ENCODE measurements at regions not wholly inside any gene's neighbourhood (a gene's known extent, or its start where the extent isn't known, plus 50 kb on each side); places are given as distances from the start of the nearest gene placed in this dataset.

- no peak for DNase-seq
- H3K27ac ChIP-seq (ENCODE audit: insufficient read depth in 1 of 2, low read depth in 1 of 2, low read length in 2 of 2, poor library complexity in 1 of 2, severe bottlenecking in 2 of 2) = no peak overlapping the region
- H3K36me3 ChIP-seq (ENCODE audit: control insufficient read depth in 4 of 4, insufficient read depth in 4 of 4, low read length in 3 of 4) = no peaks in the 10 kb centered on the region
- no peak overlapping the region for H3K4me3 ChIP-seq (ENCODE audit: control insufficient read depth in 1 of 7, extremely low read depth in 1 of 7, insufficient read depth in 4 of 7, low read depth in 2 of 7, low read length in 6 of 7)
- CTCF ChIA-PET = no interaction called here
- POLR2A ChIA-PET = no interaction called here
- no peaks in the 10 kb centered on the region for H3K4me1 ChIP-seq (ENCODE audit: control extremely low read depth in 1 of 4, control insufficient read depth in 4 of 4, insufficient read depth in 4 of 4, low read length in 3 of 4)
- no peaks in the 10 kb centered on the region for H3K9me3 ChIP-seq (ENCODE audit: control extremely low read depth in 1 of 5, control insufficient read depth in 4 of 5, insufficient read depth in 2 of 5, low read depth in 1 of 5, low read length in 4 of 5)
- no peaks in the 10 kb centered on the region for H3K27me3 ChIP-seq (replicated peaks in 2 of 5; ENCODE audit: control insufficient read depth in 4 of 5, insufficient read depth in 5 of 5, low read length in 4 of 5)
These were observed 109.1 kb downstream of the C12orf50 start for GRCh38 chr12:87920139-87920538.

GRCh38 chr12:87901457-87901856 is 127.7 kb downstream of the C12orf50 start:
- DNase-seq = no peak
- POLR2A ChIA-PET = no interaction called here
- H3K4me1 ChIP-seq (ENCODE audit: control extremely low read depth in 1 of 4, control insufficient read depth in 4 of 4, insufficient read depth in 4 of 4, low read length in 3 of 4) = no peaks in the 10 kb centered on the region
- no peak overlapping the region for H3K27ac ChIP-seq (ENCODE audit: insufficient read depth in 1 of 2, low read depth in 1 of 2, low read length in 2 of 2, poor library complexity in 1 of 2, severe bottlenecking in 2 of 2)
- H3K36me3 ChIP-seq (ENCODE audit: control insufficient read depth in 4 of 4, insufficient read depth in 4 of 4, low read length in 3 of 4) = no peaks in the 10 kb centered on the region
- H3K4me3 ChIP-seq (ENCODE audit: control insufficient read depth in 1 of 7, extremely low read depth in 1 of 7, insufficient read depth in 4 of 7, low read depth in 2 of 7, low read length in 6 of 7) = no peak overlapping the region
- H3K27me3 ChIP-seq (replicated peaks in 2 of 5; ENCODE audit: control insufficient read depth in 4 of 5, insufficient read depth in 5 of 5, low read length in 4 of 5) = no peaks in the 10 kb centered on the region
- 88% methylated on average over 4 of the region's 4 CpGs for WGBS (ENCODE audit: insufficient coverage)
- no peaks in the 10 kb centered on the region for H3K9me3 ChIP-seq (ENCODE audit: control extremely low read depth in 1 of 5, control insufficient read depth in 4 of 5, insufficient read depth in 2 of 5, low read depth in 1 of 5, low read length in 4 of 5)
- CTCF ChIA-PET = no interaction called here

- POLR2A ChIA-PET = no interaction called here
- DNase-seq = no peak
- CTCF ChIA-PET = no interaction called here
- H3K4me3 ChIP-seq (ENCODE audit: control insufficient read depth in 1 of 7, extremely low read depth in 1 of 7, insufficient read depth in 4 of 7, low read depth in 2 of 7, low read length in 6 of 7) = no peak overlapping the region
- H3K27me3 ChIP-seq (replicated peaks in 2 of 5; ENCODE audit: control insufficient read depth in 4 of 5, insufficient read depth in 5 of 5, low read length in 4 of 5) = no peaks in the 10 kb centered on the region
- H3K4me1 ChIP-seq (ENCODE audit: control extremely low read depth in 1 of 4, control insufficient read depth in 4 of 4, insufficient read depth in 4 of 4, low read length in 3 of 4) = no peaks in the 10 kb centered on the region
- no peaks in the 10 kb centered on the region for H3K9me3 ChIP-seq (ENCODE audit: control extremely low read depth in 1 of 5, control insufficient read depth in 4 of 5, insufficient read depth in 2 of 5, low read depth in 1 of 5, low read length in 4 of 5)
- no peak overlapping the region for H3K27ac ChIP-seq (ENCODE audit: insufficient read depth in 1 of 2, low read depth in 1 of 2, low read length in 2 of 2, poor library complexity in 1 of 2, severe bottlenecking in 2 of 2)
- H3K36me3 ChIP-seq (ENCODE audit: control insufficient read depth in 4 of 4, insufficient read depth in 4 of 4, low read length in 3 of 4) = no peaks in the 10 kb centered on the region
- WGBS (ENCODE audit: insufficient coverage) = no CpG with 5 or more reads among the region's 3 CpGs
These were observed 131.5 kb downstream of the C12orf50 start for GRCh38 chr12:87897662-87898061.

GRCh38 chr12:87883806-87884205 is 145.4 kb downstream of the C12orf50 start:
- 26% methylated on average over 2 of the region's 3 CpGs for WGBS (ENCODE audit: insufficient coverage)
- CTCF ChIA-PET = no interaction called here
- H3K27ac ChIP-seq (ENCODE audit: insufficient read depth in 1 of 2, low read depth in 1 of 2, low read length in 2 of 2, poor library complexity in 1 of 2, severe bottlenecking in 2 of 2) = no peak overlapping the region

GRCh38 chr12:87879141-87879540 is 150.1 kb downstream of the C12orf50 start:
- Histone ChIP-seq H3K36me3 (ENCODE audit: control insufficient read depth in 4 of 4, insufficient read depth in 4 of 4, low read length in 3 of 4) (no peaks in the 10 kb centered on the region), H3K4me1 (ENCODE audit: control extremely low read depth in 1 of 4, control insufficient read depth in 4 of 4, insufficient read depth in 4 of 4, low read length in 3 of 4) (no peaks in the 10 kb centered on the region), H3K9me3 (ENCODE audit: control extremely low read depth in 1 of 5, control insufficient read depth in 4 of 5, insufficient read depth in 2 of 5, low read depth in 1 of 5, low read length in 4 of 5) (no peaks in the 10 kb centered on the region), H3K4me3 (ENCODE audit: control insufficient read depth in 1 of 7, extremely low read depth in 1 of 7, insufficient read depth in 4 of 7, low read depth in 2 of 7, low read length in 6 of 7) (no peak overlapping the region), H3K27ac (ENCODE audit: insufficient read depth in 1 of 2, low read depth in 1 of 2, low read length in 2 of 2, poor library complexity in 1 of 2, severe bottlenecking in 2 of 2) (no peak overlapping the region), H3K27me3 (replicated peaks in 2 of 5; ENCODE audit: control insufficient read depth in 4 of 5, insufficient read depth in 5 of 5, low read length in 4 of 5) (no peaks in the 10 kb centered on the region)
- DNase-seq = no peak
- CTCF ChIA-PET = no interaction called here
- 0% methylated on average over 1 of the region's 3 CpGs for WGBS (ENCODE audit: insufficient coverage)
- POLR2A ChIA-PET = no interaction called here

More at GRCh38 chr12:87883806-87884205, 145.4 kb downstream of the C12orf50 start:
- Histone ChIP-seq H3K36me3 (ENCODE audit: control insufficient read depth in 4 of 4, insufficient read depth in 4 of 4, low read length in 3 of 4) (no peaks in the 10 kb centered on the region), H3K4me1 (ENCODE audit: control extremely low read depth in 1 of 4, control insufficient read depth in 4 of 4, insufficient read depth in 4 of 4, low read length in 3 of 4) (no peaks in the 10 kb centered on the region), H3K9me3 (ENCODE audit: control extremely low read depth in 1 of 5, control insufficient read depth in 4 of 5, insufficient read depth in 2 of 5, low read depth in 1 of 5, low read length in 4 of 5) (no peaks in the 10 kb centered on the region), H3K27me3 (replicated peaks in 2 of 5; ENCODE audit: control insufficient read depth in 4 of 5, insufficient read depth in 5 of 5, low read length in 4 of 5) (no peaks in the 10 kb centered on the region), H3K4me3 (ENCODE audit: control insufficient read depth in 1 of 7, extremely low read depth in 1 of 7, insufficient read depth in 4 of 7, low read depth in 2 of 7, low read length in 6 of 7) (no peak overlapping the region)
- no peak for DNase-seq
- POLR2A ChIA-PET = no interaction called here

- peaks cover 0 to 2% (median 0%) of the 10 kb centered on the region in 5 experiments for H3K27me3 ChIP-seq (replicated peaks in 2 of 5; ENCODE audit: control insufficient read depth in 4 of 5, insufficient read depth in 5 of 5, low read length in 4 of 5)
- no peak overlapping the region for H3K27ac ChIP-seq (ENCODE audit: insufficient read depth in 1 of 2, low read depth in 1 of 2, low read length in 2 of 2, poor library complexity in 1 of 2, severe bottlenecking in 2 of 2)
- ChIA-PET POLR2A (no interaction called here), CTCF (no interaction called here)
- H3K36me3 ChIP-seq (ENCODE audit: control insufficient read depth in 4 of 4, insufficient read depth in 4 of 4, low read length in 3 of 4) = no peaks in the 10 kb centered on the region
- no peaks in the 10 kb centered on the region for H3K4me1 ChIP-seq (ENCODE audit: control extremely low read depth in 1 of 4, control insufficient read depth in 4 of 4, insufficient read depth in 4 of 4, low read length in 3 of 4)
- 100% methylated on average over 1 of the region's 4 CpGs for WGBS (ENCODE audit: insufficient coverage)
- H3K9me3 ChIP-seq (ENCODE audit: control extremely low read depth in 1 of 5, control insufficient read depth in 4 of 5, insufficient read depth in 2 of 5, low read depth in 1 of 5, low read length in 4 of 5) = no peaks in the 10 kb centered on the region
- no peak overlapping the region for H3K4me3 ChIP-seq (ENCODE audit: control insufficient read depth in 1 of 7, extremely low read depth in 1 of 7, insufficient read depth in 4 of 7, low read depth in 2 of 7, low read length in 6 of 7)
- no peak for DNase-seq
These were observed 158.4 kb downstream of the C12orf50 start for GRCh38 chr12:87870493-87871460.

- DNase-seq = no peak
- H3K4me1 ChIP-seq (ENCODE audit: control extremely low read depth in 1 of 4, control insufficient read depth in 4 of 4, insufficient read depth in 4 of 4, low read length in 3 of 4) = no peaks in the 10 kb centered on the region
- POLR2A ChIA-PET = no interaction called here
- H3K9me3 ChIP-seq (ENCODE audit: control extremely low read depth in 1 of 5, control insufficient read depth in 4 of 5, insufficient read depth in 2 of 5, low read depth in 1 of 5, low read length in 4 of 5) = no peaks in the 10 kb centered on the region
- CTCF ChIA-PET = interaction anchor here (1.4 kb wide), 1 partner anchor 15 kb away, joined by 3 read pairs; no protein-coding TSS in a partner anchor
- H3K27me3 ChIP-seq (replicated peaks in 2 of 5; ENCODE audit: control insufficient read depth in 4 of 5, insufficient read depth in 5 of 5, low read length in 4 of 5) = peaks cover 0 to 2% (median 0%) of the 10 kb centered on the region in 5 experiments
- H3K4me3 ChIP-seq (ENCODE audit: control insufficient read depth in 1 of 7, extremely low read depth in 1 of 7, insufficient read depth in 4 of 7, low read depth in 2 of 7, low read length in 6 of 7) = no peak overlapping the region
- H3K36me3 ChIP-seq (ENCODE audit: control insufficient read depth in 4 of 4, insufficient read depth in 4 of 4, low read length in 3 of 4) = no peaks in the 10 kb centered on the region
- no peak overlapping the region for H3K27ac ChIP-seq (ENCODE audit: insufficient read depth in 1 of 2, low read depth in 1 of 2, low read length in 2 of 2, poor library complexity in 1 of 2, severe bottlenecking in 2 of 2)
These were observed 159.1 kb downstream of the C12orf50 start for GRCh38 chr12:87870061-87870460.

Measured in common myeloid progenitor, CD34-positive (primary cell).